ENCODE measurements at regions not wholly inside any gene's neighbourhood (a gene's known extent, or its start where the extent isn't known, plus 50 kb on each side); places are given as distances from the start of the nearest gene placed in this dataset.
"Not testable (repeated sequence)": the region's sequence is repeated elsewhere in the genome, so short reads cannot be mapped to it uniquely, and the experiment has no call there.

- peak; percentile 84 for DNase-seq (ENCODE audit: low read depth)
- no peak overlapping the region for H3K4me3 ChIP-seq (ENCODE audit: low read length)
- no peaks in the 10 kb centered on the region for H3K9me3 ChIP-seq (ENCODE audit: control insufficient read depth, low read length)
- peaks cover 3% of the 10 kb centered on the region for H3K4me1 ChIP-seq (ENCODE audit: control insufficient read depth, insufficient read depth, low read length)
- H3K9ac ChIP-seq (ENCODE audit: low read length), result no peak overlapping the region
- H3K36me3 ChIP-seq (ENCODE audit: control insufficient read depth, insufficient read depth, low read length, severe bottlenecking), result no peaks in the 10 kb centered on the region
- H3K27me3 ChIP-seq (replicated peaks; ENCODE audit: control insufficient read depth, insufficient read depth, low read length), result no peaks in the 10 kb centered on the region
Measured at GRCh38 chr11:22920939-22921565, 60.8 kb upstream of the CCDC179 start.

GRCh38 chr11:22922672-22923071, 62.4 kb upstream of the CCDC179 start:
- Histone ChIP-seq H3K9me3 (ENCODE audit: control insufficient read depth, low read length) (no peaks in the 10 kb centered on the region), H3K27me3 (replicated peaks; ENCODE audit: control insufficient read depth, insufficient read depth, low read length) (no peaks in the 10 kb centered on the region), H3K4me3 (ENCODE audit: low read length) (no peak overlapping the region), H3K9ac (ENCODE audit: low read length) (no peak overlapping the region), H3K36me3 (ENCODE audit: control insufficient read depth, insufficient read depth, low read length, severe bottlenecking) (no peaks in the 10 kb centered on the region), H3K4me1 (ENCODE audit: control insufficient read depth, insufficient read depth, low read length) (peaks cover 3% of the 10 kb centered on the region)
- no peak for DNase-seq (ENCODE audit: low read depth)

GRCh38 chr11:22923561-22923960, 63.3 kb upstream of the CCDC179 start:
- no peak for DNase-seq (ENCODE audit: low read depth)
- no peaks in the 10 kb centered on the region for H3K36me3 ChIP-seq (ENCODE audit: control insufficient read depth, insufficient read depth, low read length, severe bottlenecking)

GRCh38 chr11:22926341-22926740, 66.1 kb upstream of the CCDC179 start:
- Histone ChIP-seq H3K9ac (ENCODE audit: low read length) (no peak overlapping the region), H3K4me3 (ENCODE audit: low read length) (no peak overlapping the region), H3K9me3 (ENCODE audit: control insufficient read depth, low read length) (no peaks in the 10 kb centered on the region), H3K27me3 (replicated peaks; ENCODE audit: control insufficient read depth, insufficient read depth, low read length) (no peaks in the 10 kb centered on the region), H3K36me3 (ENCODE audit: control insufficient read depth, insufficient read depth, low read length, severe bottlenecking) (no peaks in the 10 kb centered on the region), H3K4me1 (ENCODE audit: control insufficient read depth, insufficient read depth, low read length) (no peaks in the 10 kb centered on the region)
- DNase-seq (ENCODE audit: low read depth), result no peak

More at GRCh38 chr11:22923561-22923960, 63.3 kb upstream of the CCDC179 start:
- Histone ChIP-seq H3K4me1 (ENCODE audit: control insufficient read depth, insufficient read depth, low read length) (peaks cover 3% of the 10 kb centered on the region), H3K4me3 (ENCODE audit: low read length) (no peak overlapping the region), H3K9me3 (ENCODE audit: control insufficient read depth, low read length) (no peaks in the 10 kb centered on the region), H3K9ac (ENCODE audit: low read length) (no peak overlapping the region), H3K27me3 (replicated peaks; ENCODE audit: control insufficient read depth, insufficient read depth, low read length) (no peaks in the 10 kb centered on the region)

DNA sequence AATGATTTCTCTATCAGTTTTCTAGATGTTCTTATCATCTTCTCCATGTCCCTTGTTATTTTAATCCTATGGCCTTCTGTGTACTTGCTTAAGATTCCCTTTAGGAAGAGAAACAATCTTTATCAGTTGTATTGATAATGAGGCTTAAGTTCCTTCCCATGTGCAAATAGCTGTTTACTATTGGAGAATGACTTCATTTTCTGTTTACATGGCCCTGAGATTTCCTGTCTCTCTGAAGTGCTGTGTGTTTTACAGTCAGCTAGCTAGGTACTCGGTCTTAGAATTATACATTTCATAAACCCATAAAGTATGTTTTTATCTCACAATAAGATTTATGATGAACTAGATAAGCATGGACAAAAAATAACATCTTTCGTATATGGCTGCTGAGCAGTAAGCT, 67.5 kb upstream of the CCDC179 start:
- Histone ChIP-seq H3K4me1 (ENCODE audit: control insufficient read depth, insufficient read depth, low read length) (no peaks in the 10 kb centered on the region), H3K9ac (ENCODE audit: low read length) (no peak overlapping the region), H3K27me3 (replicated peaks; ENCODE audit: control insufficient read depth, insufficient read depth, low read length) (no peaks in the 10 kb centered on the region), H3K4me3 (ENCODE audit: low read length) (no peak overlapping the region), H3K36me3 (ENCODE audit: control insufficient read depth, insufficient read depth, low read length, severe bottlenecking) (no peaks in the 10 kb centered on the region), H3K9me3 (ENCODE audit: control insufficient read depth, low read length) (no peaks in the 10 kb centered on the region)
- no peak for DNase-seq (ENCODE audit: low read depth)

DNA sequence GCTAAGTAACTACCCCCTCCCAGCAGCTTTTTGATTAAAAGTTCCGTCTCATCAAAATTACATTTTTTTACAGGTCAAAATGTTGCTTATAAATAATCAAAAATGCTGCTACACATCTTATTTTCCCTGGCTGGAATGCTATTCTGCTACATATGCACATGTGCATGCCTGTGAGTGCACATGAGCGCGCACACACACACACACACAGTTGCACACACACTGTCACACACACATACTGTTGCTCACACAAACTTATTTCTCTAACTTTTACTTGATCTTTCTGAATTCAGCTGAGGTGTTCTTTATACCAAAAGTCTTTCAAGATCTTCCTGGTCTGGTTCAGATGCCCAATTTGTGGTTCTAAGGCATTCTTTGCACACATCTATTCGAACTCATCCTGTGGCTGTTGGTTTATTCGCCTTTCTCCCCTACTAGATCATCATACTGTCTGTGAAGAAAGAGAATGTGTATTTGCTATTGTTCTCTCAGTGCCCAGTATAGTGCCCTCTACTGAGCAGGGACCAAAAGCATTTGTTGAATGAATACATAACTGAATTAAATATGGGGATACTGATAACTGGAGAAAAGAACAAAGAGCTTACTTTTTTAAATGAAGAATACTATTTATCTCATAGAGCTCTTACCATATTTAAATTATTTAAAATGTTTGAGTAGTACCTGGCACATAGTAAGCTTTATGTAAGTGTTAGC, 68.1 kb upstream of the CCDC179 start:
- H3K4me1 ChIP-seq (ENCODE audit: control insufficient read depth, insufficient read depth, low read length), result no peaks in the 10 kb centered on the region
- H3K27me3 ChIP-seq (replicated peaks; ENCODE audit: control insufficient read depth, insufficient read depth, low read length), result no peaks in the 10 kb centered on the region
- no peaks in the 10 kb centered on the region for H3K36me3 ChIP-seq (ENCODE audit: control insufficient read depth, insufficient read depth, low read length, severe bottlenecking)
- H3K9me3 ChIP-seq (ENCODE audit: control insufficient read depth, low read length), result no peaks in the 10 kb centered on the region
- H3K4me3 ChIP-seq (ENCODE audit: low read length), result no peak overlapping the region
- H3K9ac ChIP-seq (ENCODE audit: low read length), result no peak overlapping the region
- DNase-seq (ENCODE audit: low read depth), result no peak

- no peak for DNase-seq (ENCODE audit: low read depth)
- H3K36me3 ChIP-seq (ENCODE audit: control insufficient read depth, insufficient read depth, low read length, severe bottlenecking), result no peaks in the 10 kb centered on the region
- no peak overlapping the region for H3K9ac ChIP-seq (ENCODE audit: low read length)
- no peaks in the 10 kb centered on the region for H3K27me3 ChIP-seq (replicated peaks; ENCODE audit: control insufficient read depth, insufficient read depth, low read length)
- no peak overlapping the region for H3K4me3 ChIP-seq (ENCODE audit: low read length)
- H3K9me3 ChIP-seq (ENCODE audit: control insufficient read depth, low read length), result no peaks in the 10 kb centered on the region
- no peaks in the 10 kb centered on the region for H3K4me1 ChIP-seq (ENCODE audit: control insufficient read depth, insufficient read depth, low read length)
Measured at GRCh38 chr11:22930816-22931594, 70.7 kb upstream of the CCDC179 start.

DNA sequence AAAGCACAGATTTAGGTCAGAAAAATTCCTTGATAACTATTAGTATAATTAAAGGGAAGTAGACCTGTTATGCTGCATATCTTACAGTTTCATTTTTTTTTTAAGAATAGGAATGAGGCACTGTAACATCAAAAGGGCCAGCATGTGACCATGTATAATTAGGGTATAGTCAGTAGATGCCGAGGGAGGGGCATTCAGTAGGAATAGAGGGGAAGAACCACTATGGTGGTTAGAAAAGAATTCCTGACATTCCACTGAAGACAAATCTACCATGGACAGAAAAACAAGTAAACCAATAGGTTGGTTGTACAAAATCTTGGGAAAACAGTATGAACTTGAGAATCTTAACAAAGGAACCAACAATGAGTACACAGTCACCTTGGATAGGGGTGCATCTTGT, 78.4 kb upstream of the CCDC179 start:
- no peaks in the 10 kb centered on the region for H3K36me3 ChIP-seq (ENCODE audit: control insufficient read depth, insufficient read depth, low read length, severe bottlenecking)
- H3K4me1 ChIP-seq (ENCODE audit: control insufficient read depth, insufficient read depth, low read length), result no peaks in the 10 kb centered on the region
- H3K9ac ChIP-seq (ENCODE audit: low read length), result no peak overlapping the region
- DNase-seq (ENCODE audit: low read depth), result no peak
- no peak overlapping the region for H3K4me3 ChIP-seq (ENCODE audit: low read length)
- no peaks in the 10 kb centered on the region for H3K27me3 ChIP-seq (replicated peaks; ENCODE audit: control insufficient read depth, insufficient read depth, low read length)
- no peaks in the 10 kb centered on the region for H3K9me3 ChIP-seq (ENCODE audit: control insufficient read depth, low read length)

DNA sequence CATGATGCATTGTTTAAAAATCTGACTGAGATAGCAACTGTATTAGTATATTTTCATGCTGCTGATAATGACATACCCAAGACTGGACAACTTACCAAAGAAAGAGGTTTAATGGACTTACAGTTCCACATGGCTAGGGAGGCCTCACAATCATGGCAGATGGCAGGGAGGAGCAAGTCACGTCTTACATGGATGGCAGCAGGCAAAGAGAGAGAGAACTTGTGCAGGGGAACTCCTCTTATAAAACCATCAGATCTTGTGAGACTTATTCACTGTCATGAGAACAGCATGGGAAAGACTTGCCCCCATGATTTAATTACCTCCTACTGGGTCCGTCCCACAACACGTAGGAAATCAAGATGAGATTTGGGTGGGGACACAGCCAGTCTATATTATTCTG, 81.3 kb upstream of the CCDC179 start:
- H3K27me3 ChIP-seq (replicated peaks; ENCODE audit: control insufficient read depth, insufficient read depth, low read length); H3K4me3 ChIP-seq (ENCODE audit: low read length); H3K9me3 ChIP-seq (ENCODE audit: control insufficient read depth, low read length); H3K4me1 ChIP-seq (ENCODE audit: control insufficient read depth, insufficient read depth, low read length); DNase-seq (ENCODE audit: low read depth); H3K36me3 ChIP-seq (ENCODE audit: control insufficient read depth, insufficient read depth, low read length, severe bottlenecking); H3K9ac ChIP-seq (ENCODE audit: low read length): not testable (repeated sequence)

DNA sequence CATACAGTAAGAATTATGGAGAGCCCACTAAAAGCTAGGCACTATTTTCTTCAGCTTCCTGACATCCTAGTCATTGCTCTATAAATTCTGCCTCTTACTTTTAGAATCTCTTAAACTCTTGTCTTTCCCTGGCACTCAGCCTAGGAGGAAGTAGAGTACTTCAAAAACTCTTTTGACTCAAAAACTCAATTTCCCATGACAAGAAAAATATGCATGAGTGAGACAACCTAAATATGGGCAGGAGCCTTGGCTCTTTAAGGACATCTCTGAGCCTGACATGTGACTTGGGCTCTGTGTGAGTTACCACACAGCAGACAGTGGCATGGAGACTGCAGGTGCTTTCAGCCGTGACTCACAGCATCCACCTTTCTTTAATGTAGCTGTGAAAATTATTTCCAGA, 97.5 kb upstream of the CCDC179 start:
- Histone ChIP-seq H3K9me3 (ENCODE audit: control insufficient read depth, low read length) (no peaks in the 10 kb centered on the region), H3K4me1 (ENCODE audit: control insufficient read depth, insufficient read depth, low read length) (peaks cover 4% of the 10 kb centered on the region), H3K27me3 (replicated peaks; ENCODE audit: control insufficient read depth, insufficient read depth, low read length) (no peaks in the 10 kb centered on the region), H3K4me3 (ENCODE audit: low read length) (no peak overlapping the region), H3K9ac (ENCODE audit: low read length) (no peak overlapping the region), H3K36me3 (ENCODE audit: control insufficient read depth, insufficient read depth, low read length, severe bottlenecking) (no peaks in the 10 kb centered on the region)
- DNase-seq (ENCODE audit: low read depth), result peak; percentile 27

- H3K4me1 ChIP-seq (ENCODE audit: control insufficient read depth, insufficient read depth, low read length), result peaks cover 13% of the 10 kb centered on the region
- DNase-seq (ENCODE audit: low read depth), result no peak
Measured at GRCh38 chr11:22974251-22974650, 114.0 kb upstream of the CCDC179 start.

More at GRCh38 chr11:22974251-22974650, 114.0 kb upstream of the CCDC179 start:
- no peak overlapping the region for H3K9ac ChIP-seq (ENCODE audit: low read length)
- H3K27me3 ChIP-seq (replicated peaks; ENCODE audit: control insufficient read depth, insufficient read depth, low read length), result no peaks in the 10 kb centered on the region
- no peak overlapping the region for H3K4me3 ChIP-seq (ENCODE audit: low read length)
- H3K9me3 ChIP-seq (ENCODE audit: control insufficient read depth, low read length), result peaks cover 6% of the 10 kb centered on the region
- H3K36me3 ChIP-seq (ENCODE audit: control insufficient read depth, insufficient read depth, low read length, severe bottlenecking), result no peaks in the 10 kb centered on the region
